ENCODE measurements at regions not wholly inside any gene's neighbourhood (a gene's known extent, or its start where the extent isn't known, plus 50 kb on each side); places are given as distances from the start of the nearest gene placed in this dataset.

DNA sequence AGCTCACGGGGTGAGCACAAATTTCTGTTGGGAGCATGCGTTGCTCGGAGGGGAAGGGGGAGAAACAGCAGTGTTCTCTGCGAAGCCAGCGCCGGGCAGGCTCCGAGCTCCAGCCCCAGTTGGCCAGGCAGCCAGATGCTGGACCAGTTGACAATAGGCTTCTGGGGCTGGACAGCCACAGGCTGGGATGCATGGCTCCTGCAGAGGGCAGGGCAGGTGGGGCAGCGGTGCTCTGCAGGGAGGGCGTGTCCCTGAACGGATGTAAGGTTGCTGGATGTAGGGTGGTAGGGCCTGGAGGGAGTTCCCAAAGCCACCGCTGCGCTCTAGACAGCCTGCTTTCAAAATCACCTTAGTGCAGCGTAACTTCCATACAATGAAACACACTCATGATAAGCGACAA, 574.9 kb downstream of the GLRX3 start:
- TF ChIP-seq, protein P1, sequence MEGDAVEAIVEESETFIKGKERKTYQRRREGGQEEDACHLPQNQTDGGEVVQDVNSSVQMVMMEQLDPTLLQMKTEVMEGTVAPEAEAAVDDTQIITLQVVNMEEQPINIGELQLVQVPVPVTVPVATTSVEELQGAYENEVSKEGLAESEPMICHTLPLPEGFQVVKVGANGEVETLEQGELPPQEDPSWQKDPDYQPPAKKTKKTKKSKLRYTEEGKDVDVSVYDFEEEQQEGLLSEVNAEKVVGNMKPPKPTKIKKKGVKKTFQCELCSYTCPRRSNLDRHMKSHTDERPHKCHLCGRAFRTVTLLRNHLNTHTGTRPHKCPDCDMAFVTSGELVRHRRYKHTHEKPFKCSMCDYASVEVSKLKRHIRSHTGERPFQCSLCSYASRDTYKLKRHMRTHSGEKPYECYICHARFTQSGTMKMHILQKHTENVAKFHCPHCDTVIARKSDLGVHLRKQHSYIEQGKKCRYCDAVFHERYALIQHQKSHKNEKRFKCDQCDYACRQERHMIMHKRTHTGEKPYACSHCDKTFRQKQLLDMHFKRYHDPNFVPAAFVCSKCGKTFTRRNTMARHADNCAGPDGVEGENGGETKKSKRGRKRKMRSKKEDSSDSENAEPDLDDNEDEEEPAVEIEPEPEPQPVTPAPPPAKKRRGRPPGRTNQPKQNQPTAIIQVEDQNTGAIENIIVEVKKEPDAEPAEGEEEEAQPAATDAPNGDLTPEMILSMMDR (IDR thresholded peaks at IDR 0.05) = no peak
- no peak for TF ChIP-seq EP300 (IDR thresholded peaks at IDR 0.05; ENCODE audit: low read depth)
- TF ChIP-seq POLR2A (IDR thresholded peaks at IDR 0.05) = no peak
- TF ChIP-seq POLR2AphosphoS5 (IDR thresholded peaks at IDR 0.05) = no peak
